WTC11 (cell line): ENCODE measurements at regions not wholly inside any gene's neighbourhood (a gene's known extent, or its start where the extent isn't known, plus 50 kb on each side); places are given as distances from the start of the nearest gene placed in this dataset.
A peak's percentile ranks its signal among the peaks of the same experiment; 100 is the strongest.

Experiments
- ATAC-seq: fragments of 200-7000 bp; cut with Tn5 transposase; 2 replicates; pipeline ENCODE4 v1.10.0; 2021; ENCODE audit warnings: mild to moderate bottlenecking, moderate library complexity
- CTCF ChIA-PET: fragments of 300-600 bp; sonication (Branson Sonifier 250); formaldehyde crosslinking; loops from one replicate; lab custom pipeline; 2021; ENCODE audit warnings: antibody characterized with exemption; lab: Charles Lee
- POLR2A ChIA-PET: fragments of 350-600 bp; sonication (Branson Sonifier 250); formaldehyde crosslinking; loops from one replicate; lab custom pipeline; 2021; ENCODE audit warnings: antibody characterized with exemption; lab: Charles Lee
- DNase-seq: peaks from one replicate; pipeline ENCODE4 v3.0.0; 2021; ENCODE audit warnings: low spot score
- H3K27ac Mint-ChIP-seq: 2 replicates; pipeline ENCODE4 v1.8.0; 2021; ENCODE audit warnings: mixed read lengths
- H3K27me3 Mint-ChIP-seq: 2 replicates; pipeline ENCODE4 v1.8.0; 2021; ENCODE audit warnings: low read depth, mild to moderate bottlenecking, moderate library complexity, mixed read lengths
- H3K36me3 Mint-ChIP-seq: 2 replicates; pipeline ENCODE4 v1.8.0; 2021; ENCODE audit warnings: mixed read lengths
- H3K4me1 Mint-ChIP-seq: 2 replicates; pipeline ENCODE4 v1.8.0; 2022; ENCODE audit warnings: mixed read lengths
- H3K4me3 Mint-ChIP-seq: 2 replicates; pipeline ENCODE4 v1.8.0; 2021; ENCODE audit warnings: mild to moderate bottlenecking, moderate library complexity, mixed read lengths
- H3K9me3 Mint-ChIP-seq: 2 replicates; pipeline ENCODE4 v1.8.0; 2021; ENCODE audit warnings: mixed read lengths
- ARID4B ChIP-seq: sonication (generic); formaldehyde crosslinking; IDR thresholded peaks from 2 replicates; pipeline ENCODE4 v1.8.0; 2023; ENCODE audit warnings: missing genetic modification reagents, mild to moderate bottlenecking, borderline replicate concordance
- ATF6 ChIP-seq: sonication (generic); formaldehyde crosslinking; IDR thresholded peaks from 2 replicates; pipeline ENCODE4 v1.8.1; 2023; ENCODE audit warnings: mild to moderate bottlenecking, missing genetic modification reagents
- CDX4 ChIP-seq: fragments of 250-450 bp; sonication (Bioruptor Pico); IDR thresholded peaks from 2 replicates; pipeline ENCODE4 v1.9.0; 2021; ENCODE audit warnings: moderate library complexity, mild to moderate bottlenecking, inconsistent platforms, borderline replicate concordance
- CTCF ChIP-seq: fragments of 200-600 bp; IDR thresholded peaks from 2 replicates; pipeline ENCODE4 v1.8.0; 2022; ENCODE audit warnings: antibody characterized with exemption
- E2F4 ChIP-seq: sonication (generic); formaldehyde crosslinking; IDR thresholded peaks from 2 replicates; pipeline ENCODE4 v1.8.1; 2022; ENCODE audit warnings: low read depth, mild to moderate bottlenecking, moderate library complexity, missing genetic modification reagents, borderline replicate concordance
- E2F5 ChIP-seq: sonication (generic); formaldehyde crosslinking; IDR thresholded peaks from 2 replicates; pipeline ENCODE4 v1.8.1; 2022; ENCODE audit warnings: mild to moderate bottlenecking, moderate library complexity, missing genetic modification reagents
- KAT7 ChIP-seq: sonication (generic); formaldehyde crosslinking; IDR thresholded peaks from 2 replicates; pipeline ENCODE4 v1.8.1; 2023; ENCODE audit warnings: missing genetic modification reagents, mild to moderate bottlenecking, borderline replicate concordance
- MAX ChIP-seq: sonication (generic); formaldehyde crosslinking; IDR thresholded peaks from 2 replicates; pipeline ENCODE4 v1.8.0; 2022; ENCODE audit warnings: mild to moderate bottlenecking, missing genetic modification reagents
- MLX ChIP-seq: sonication (generic); formaldehyde crosslinking; IDR thresholded peaks from 2 replicates; pipeline ENCODE4 v1.8.1; 2023; ENCODE audit warnings: mild to moderate bottlenecking, missing genetic modification reagents, moderate library complexity
- OVOL2 ChIP-seq: fragments of 250-450 bp; sonication (Bioruptor Pico); IDR thresholded peaks from 2 replicates; pipeline ENCODE4 v1.9.0; 2021; ENCODE audit warnings: mild to moderate bottlenecking, borderline replicate concordance
- PRDM15 ChIP-seq: sonication (generic); formaldehyde crosslinking; IDR thresholded peaks from 2 replicates; pipeline ENCODE4 v1.8.0; 2022; ENCODE audit warnings: missing genetic modification reagents
- SMAD4 ChIP-seq: sonication (generic); formaldehyde crosslinking; IDR thresholded peaks from 2 replicates; pipeline ENCODE4 v1.8.0; 2022; ENCODE audit warnings: mild to moderate bottlenecking, missing genetic modification reagents
- SP1 ChIP-seq: sonication (generic); formaldehyde crosslinking; conservative IDR thresholded peaks from 2 replicates; pipeline ENCODE4 v1.8.1; 2022; ENCODE audit warnings: missing genetic modification reagents
- TEAD1 ChIP-seq: sonication (generic); formaldehyde crosslinking; IDR thresholded peaks from 2 replicates; pipeline ENCODE4 v1.8.0; 2022; ENCODE audit warnings: mild to moderate bottlenecking, missing genetic modification reagents
- ZBTB21 ChIP-seq: sonication (generic); formaldehyde crosslinking; IDR thresholded peaks from 2 replicates; pipeline ENCODE4 v1.8.1; 2023; ENCODE audit warnings: mild to moderate bottlenecking, missing genetic modification reagents, borderline replicate concordance
- ZNF138 ChIP-seq: sonication (generic); formaldehyde crosslinking; conservative IDR thresholded peaks from 2 replicates; pipeline ENCODE4 v1.8.1; 2022; ENCODE audit warnings: mild to moderate bottlenecking, moderate library complexity, missing genetic modification reagents
- ZNF232 ChIP-seq: sonication (generic); formaldehyde crosslinking; IDR thresholded peaks from 2 replicates; pipeline ENCODE4 v1.8.0; 2022; ENCODE audit warnings: mild to moderate bottlenecking, missing genetic modification reagents
- ZNF416 ChIP-seq: fragments of 250-450 bp; sonication (Bioruptor Pico); IDR thresholded peaks from 2 replicates; pipeline ENCODE4 v1.9.0; 2021; ENCODE audit warnings: mild to moderate bottlenecking, inconsistent platforms

- ChIA-PET CTCF (no interaction called here), POLR2A (no interaction called here)
- Mint-ChIP-seq H3K36me3 (peaks cover 16% of the 10 kb centered on the region), H3K4me1 (no peaks in the 10 kb centered on the region), H3K27me3 (peaks cover 3% of the 10 kb centered on the region), H3K4me3 (no peak overlapping the region), H3K9me3 (peaks cover 32% of the 10 kb centered on the region), H3K27ac (no peak overlapping the region)
- TF ChIP-seq MLX (CRISPR knock-in tag): no peak
- TF ChIP-seq ZNF138 (CRISPR knock-in tag): no peak
- no peak for TF ChIP-seq KAT7
- DNase-seq: no peak
- no peak for ATAC-seq
Observed at GRCh38 chr1:80931178-80931577, 869.6 kb upstream of the ADGRL2 start.

GRCh38 chr1:80929868-80930508, 870.7 kb upstream of the ADGRL2 start:
- Mint-ChIP-seq H3K9me3 (peaks cover 32% of the 10 kb centered on the region), H3K4me3 (no peak overlapping the region), H3K36me3 (peaks cover 16% of the 10 kb centered on the region), H3K4me1 (no peaks in the 10 kb centered on the region)
- no peak for ATAC-seq
- no peak for TF ChIP-seq E2F5 (CRISPR knock-in tag)
- TF ChIP-seq MAX: no peak
- no peak for TF ChIP-seq ZBTB21
- TF ChIP-seq ATF6: no peak
- TF ChIP-seq TEAD1 (CRISPR knock-in tag): no peak
- no peak for TF ChIP-seq ARID4B (CRISPR knock-in tag)
- no peak for TF ChIP-seq CTCF
- TF ChIP-seq PRDM15: no peak
- no peak for TF ChIP-seq E2F4 (CRISPR knock-in tag)
- no peak for TF ChIP-seq CDX4
- TF ChIP-seq SMAD4: no peak
- TF ChIP-seq SP1 (CRISPR knock-in tag): no peak
- TF ChIP-seq OVOL2 (CRISPR knock-in tag): no peak
- TF ChIP-seq ZNF232 (CRISPR knock-in tag): no peak
- TF ChIP-seq ZNF416 (CRISPR knock-in tag): no peak
- TF ChIP-seq, all 79 proteins: peak for 0
- Mint-ChIP-seq H3K27ac (no peak overlapping the region), H3K27me3 (peaks cover 3% of the 10 kb centered on the region)
- ChIA-PET POLR2A (no interaction called here), CTCF (no interaction called here)
- peak; percentile 11 for DNase-seq
